ENCODE measurements at regions not wholly inside any gene's neighbourhood (a gene's known extent, or its start where the extent isn't known, plus 50 kb on each side); places are given as distances from the start of the nearest gene placed in this dataset.

GRCh38 chr2:48137829-48138228, 176.7 kb upstream of the FOXN2 start:
- TF ChIP-seq TARDBP (IDR thresholded peaks at IDR 0.05) (no peak), SUZ12 (IDR thresholded peaks at IDR 0.05) (no peak), FOXA1 (IDR thresholded peaks at IDR 0.05) (no peak), L3MBTL2 (conservative IDR thresholded peaks at IDR 0.05) (no peak), SP1 (IDR thresholded peaks at IDR 0.05) (no peak), LEF1 (IDR thresholded peaks at IDR 0.05; ENCODE audit: borderline replicate concordance) (no peak), BHLHE40 (IDR thresholded peaks at IDR 0.05; ENCODE audit: borderline replicate concordance) (no peak), CTBP1 (IDR thresholded peaks at IDR 0.05; ENCODE audit: borderline replicate concordance) (no peak), HDGF (IDR thresholded peaks at IDR 0.05; ENCODE audit: borderline replicate concordance) (no peak), FOXM1 (IDR thresholded peaks at IDR 0.05; ENCODE audit: borderline replicate concordance) (no peak), FOXK2 (IDR thresholded peaks at IDR 0.05) (no peak)

Measured in HEK293T (cell line).